ENCODE measurements at regions not wholly inside any gene's neighbourhood (a gene's known extent, or its start where the extent isn't known, plus 50 kb on each side); places are given as distances from the start of the nearest gene placed in this dataset.

GRCh38 chr5:155629597-155629996 lies 616.0 kb downstream of the KIF4B start:
- TF ChIP-seq CTCF (IDR thresholded peaks at IDR 0.05 in 2 of 3, conservative IDR thresholded peaks at IDR 0.05 in 1 of 3; ENCODE audit: borderline replicate concordance in 1 of 3, insufficient read depth in 1 of 3, low read depth in 2 of 3, low read length in 2 of 3) (no peak), ZBTB33 (IDR thresholded peaks at IDR 0.05; ENCODE audit: extremely low read depth, insufficient replicate concordance, low read length) (no peak)
